Upper lobe of left lung (tissue), 6 donors: ENCODE measurements at regions not wholly inside any gene's neighbourhood (a gene's known extent, or its start where the extent isn't known, plus 50 kb on each side); places are given as distances from the start of the nearest gene placed in this dataset.

Source experiments
- ATAC-seq, 2 donors: fragments of 200-7000 bp; cut with Tn5 transposase; one replicate each; pipeline ENCODE4 v1.9.1; 2022; ENCODE audit warnings: mild to moderate bottlenecking in 2 of 2, moderate library complexity in 2 of 2; ENCODE audit not compliant: low FRiP score in 2 of 2
- DNase-seq, 2 donors: peaks; one replicate each; pipeline ENCODE4 v3.0.0-alpha.2; 2019 to 2020
- H3K27ac ChIP-seq, 4 donors: fragments of 200-600 bp; sonication (generic); one replicate each; pipeline ENCODE4 v1.5.1; 2016 to 2019
- H3K27me3 ChIP-seq, 4 donors: fragments of 200-600 bp; sonication (generic); one replicate each; pipeline ENCODE4 v1.5.1; 2017 to 2019
- H3K36me3 ChIP-seq, 4 donors: fragments of 200-600 bp; sonication (generic); one replicate each; pipeline ENCODE4 v1.5.1; 2016 to 2019
- H3K4me1 ChIP-seq, 4 donors: fragments of 200-600 bp; sonication (generic); one replicate each; pipeline ENCODE4 v1.5.1; 2018 to 2019
- H3K4me3 ChIP-seq, 4 donors: fragments of 200-600 bp; sonication (generic); one replicate each; pipeline ENCODE4 v1.5.1; 2017 to 2019; ENCODE audit warnings: mild to moderate bottlenecking in 2 of 4, moderate library complexity in 1 of 4
- H3K9me3 ChIP-seq, 4 donors: fragments of 200-600 bp; sonication (generic); one replicate each; pipeline ENCODE4 v1.5.1; 2018 to 2019
- EP300 ChIP-seq, 4 donors: sonication (generic); formaldehyde crosslinking; IDR thresholded peaks; one replicate each; pipeline ENCODE4 v1.5.1; 2017; ENCODE audit warnings: antibody characterized with exemption in 4 of 4, control low read depth in 2 of 4
- POLR2A ChIP-seq, 4 donors: fragments of 450-650 bp; IDR thresholded peaks; one replicate each; pipeline ENCODE4 v1.5.1; 2016 to 2017; ENCODE audit warnings: antibody characterized with exemption in 4 of 4, mild to moderate bottlenecking in 2 of 4
- POLR2AphosphoS5 ChIP-seq, 2 donors: sonication (generic); formaldehyde crosslinking; IDR thresholded peaks; one replicate each; pipeline ENCODE4 v1.5.1; 2017; ENCODE audit warnings: antibody characterized with exemption in 2 of 2
- WGBS, 2 donors: methylation state at CpG; one replicate each; pipeline ENCODE4 v1.1.5; 2017 to 2018; 5-methylcytosine and 5-hydroxymethylcytosine counted together
- TF ChIP-seq, protein P1 (sequence below), 6 experiments: fragments of 450-650 bp in 4 of 6; fragments of 200-600 bp in 2 of 6; sonication (generic) in 2 of 6; IDR thresholded peaks; one replicate each; pipeline ENCODE4 v1.5.1; 2016 to 2019; ENCODE audit warnings: antibody characterized with exemption in 6 of 6
- donor health status: DM: no; HTN: no; CAD: no; lungs with moderate emphysema.
- donor health status: DM: no; HTN: yes; CAD: no; lungs with severe emphysema.

DNA sequence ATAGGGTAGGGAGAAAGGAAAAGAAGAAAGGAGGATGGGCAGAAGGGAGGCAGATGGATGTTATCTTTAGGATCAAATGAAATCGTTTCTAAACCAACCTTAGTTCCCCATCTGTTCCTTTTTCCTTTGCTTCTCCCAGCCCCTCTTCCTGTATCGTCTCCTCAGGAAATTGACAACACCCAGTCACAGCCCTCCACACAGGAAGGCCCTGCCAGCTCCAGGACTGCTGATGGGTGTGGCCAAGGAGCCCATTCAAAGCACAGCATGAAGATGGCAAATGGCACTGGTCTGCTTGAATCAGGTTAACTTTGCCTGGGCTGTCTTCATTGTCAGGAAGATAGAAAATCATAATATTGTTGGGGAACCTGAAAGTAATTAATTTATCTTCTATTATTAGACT is 164.8 kb downstream of the C11orf87 start:
- Histone ChIP-seq H3K27ac (no peak overlapping the region), H3K9me3 (no peaks in the 10 kb centered on the region), H3K4me3 (no peak overlapping the region), H3K4me1 (no peaks in the 10 kb centered on the region), H3K36me3 (no peaks in the 10 kb centered on the region), H3K27me3 (no peaks in the 10 kb centered on the region)
- no peak for ATAC-seq
- no peak for DNase-seq
- WGBS, 2 donors: 39 to 40% methylated on average over 2 of the region's 2 CpGs
- TF ChIP-seq POLR2AphosphoS5 (IDR thresholded peaks at IDR 0.05) (no peak), POLR2A (IDR thresholded peaks at IDR 0.05) (no peak), EP300 (IDR thresholded peaks at IDR 0.05) (no peak)
- TF ChIP-seq, protein P1, sequence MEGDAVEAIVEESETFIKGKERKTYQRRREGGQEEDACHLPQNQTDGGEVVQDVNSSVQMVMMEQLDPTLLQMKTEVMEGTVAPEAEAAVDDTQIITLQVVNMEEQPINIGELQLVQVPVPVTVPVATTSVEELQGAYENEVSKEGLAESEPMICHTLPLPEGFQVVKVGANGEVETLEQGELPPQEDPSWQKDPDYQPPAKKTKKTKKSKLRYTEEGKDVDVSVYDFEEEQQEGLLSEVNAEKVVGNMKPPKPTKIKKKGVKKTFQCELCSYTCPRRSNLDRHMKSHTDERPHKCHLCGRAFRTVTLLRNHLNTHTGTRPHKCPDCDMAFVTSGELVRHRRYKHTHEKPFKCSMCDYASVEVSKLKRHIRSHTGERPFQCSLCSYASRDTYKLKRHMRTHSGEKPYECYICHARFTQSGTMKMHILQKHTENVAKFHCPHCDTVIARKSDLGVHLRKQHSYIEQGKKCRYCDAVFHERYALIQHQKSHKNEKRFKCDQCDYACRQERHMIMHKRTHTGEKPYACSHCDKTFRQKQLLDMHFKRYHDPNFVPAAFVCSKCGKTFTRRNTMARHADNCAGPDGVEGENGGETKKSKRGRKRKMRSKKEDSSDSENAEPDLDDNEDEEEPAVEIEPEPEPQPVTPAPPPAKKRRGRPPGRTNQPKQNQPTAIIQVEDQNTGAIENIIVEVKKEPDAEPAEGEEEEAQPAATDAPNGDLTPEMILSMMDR (IDR thresholded peaks at IDR 0.05): no peak

GRCh38 chr11:109590782-109591181 is 168.8 kb downstream of the C11orf87 start:
- DNase-seq (no peak), ATAC-seq (no peak)
- Histone ChIP-seq H3K4me1 (no peaks in the 10 kb centered on the region), H3K36me3 (no peaks in the 10 kb centered on the region), H3K4me3 (no peak overlapping the region), H3K27me3 (no peaks in the 10 kb centered on the region), H3K9me3 (no peaks in the 10 kb centered on the region), H3K27ac (no peak overlapping the region)
- TF ChIP-seq EP300 (IDR thresholded peaks at IDR 0.05): no peak
- TF ChIP-seq POLR2AphosphoS5 (IDR thresholded peaks at IDR 0.05): no peak
- TF ChIP-seq POLR2A (IDR thresholded peaks at IDR 0.05): no peak
- TF ChIP-seq, protein P1 (IDR thresholded peaks at IDR 0.05): no peak

- no peaks in the 10 kb centered on the region for H3K4me1 ChIP-seq
- no peak overlapping the region for H3K27ac ChIP-seq
- no peaks in the 10 kb centered on the region for H3K27me3 ChIP-seq
- H3K4me3 ChIP-seq: no peak overlapping the region
- ATAC-seq (no peak), DNase-seq (no peak)
- no peak for TF ChIP-seq POLR2A (IDR thresholded peaks at IDR 0.05)
- TF ChIP-seq EP300 (IDR thresholded peaks at IDR 0.05): no peak
- no peak for TF ChIP-seq POLR2AphosphoS5 (IDR thresholded peaks at IDR 0.05)
- TF ChIP-seq, protein P1 (IDR thresholded peaks at IDR 0.05): no peak
- no peaks in the 10 kb centered on the region for H3K36me3 ChIP-seq
- 57 to 75% methylated on average over 4 of the region's 4 CpGs for WGBS, 2 donors
- no peaks in the 10 kb centered on the region for H3K9me3 ChIP-seq
Measured at GRCh38 chr11:109597336-109597735, 175.3 kb downstream of the C11orf87 start.

- Histone ChIP-seq H3K27ac (no peak overlapping the region), H3K9me3 (no peaks in the 10 kb centered on the region), H3K4me3 (no peak overlapping the region), H3K27me3 (no peaks in the 10 kb centered on the region), H3K4me1 (no peaks in the 10 kb centered on the region), H3K36me3 (no peaks in the 10 kb centered on the region)
- no peak for TF ChIP-seq POLR2A (IDR thresholded peaks at IDR 0.05)
- TF ChIP-seq, protein P1 (IDR thresholded peaks at IDR 0.05): no peak
- TF ChIP-seq POLR2AphosphoS5 (IDR thresholded peaks at IDR 0.05): no peak
- no peak for TF ChIP-seq EP300 (IDR thresholded peaks at IDR 0.05)
- ATAC-seq: peak; percentile 15 to 50
- no peak for DNase-seq
- WGBS, 2 donors: 55 to 56% methylated on average over 3 of the region's 3 CpGs
Measured at GRCh38 chr11:109604481-109605400, 182.8 kb downstream of the C11orf87 start.

- Histone ChIP-seq H3K27me3 (no peaks in the 10 kb centered on the region), H3K27ac (no peak overlapping the region), H3K4me1 (no peaks in the 10 kb centered on the region), H3K4me3 (no peak overlapping the region), H3K9me3 (no peaks in the 10 kb centered on the region), H3K36me3 (no peaks in the 10 kb centered on the region)
- DNase-seq (no peak), ATAC-seq (peak in 1 of 2 donors; percentile 42)
- TF ChIP-seq EP300 (IDR thresholded peaks at IDR 0.05): no peak
- 53 to 67% methylated on average over 1 of the region's 1 CpG for WGBS, 2 donors
Measured at GRCh38 chr11:109606256-109606655, 184.3 kb downstream of the C11orf87 start.
